ENCODE measurements at regions not wholly inside any gene's neighbourhood (a gene's known extent, or its start where the extent isn't known, plus 50 kb on each side); places are given as distances from the start of the nearest gene placed in this dataset.

GRCh38 chr6:1254326-1254725, 57.6 kb upstream of the FOXQ1 start:
- TF ChIP-seq, protein P1, sequence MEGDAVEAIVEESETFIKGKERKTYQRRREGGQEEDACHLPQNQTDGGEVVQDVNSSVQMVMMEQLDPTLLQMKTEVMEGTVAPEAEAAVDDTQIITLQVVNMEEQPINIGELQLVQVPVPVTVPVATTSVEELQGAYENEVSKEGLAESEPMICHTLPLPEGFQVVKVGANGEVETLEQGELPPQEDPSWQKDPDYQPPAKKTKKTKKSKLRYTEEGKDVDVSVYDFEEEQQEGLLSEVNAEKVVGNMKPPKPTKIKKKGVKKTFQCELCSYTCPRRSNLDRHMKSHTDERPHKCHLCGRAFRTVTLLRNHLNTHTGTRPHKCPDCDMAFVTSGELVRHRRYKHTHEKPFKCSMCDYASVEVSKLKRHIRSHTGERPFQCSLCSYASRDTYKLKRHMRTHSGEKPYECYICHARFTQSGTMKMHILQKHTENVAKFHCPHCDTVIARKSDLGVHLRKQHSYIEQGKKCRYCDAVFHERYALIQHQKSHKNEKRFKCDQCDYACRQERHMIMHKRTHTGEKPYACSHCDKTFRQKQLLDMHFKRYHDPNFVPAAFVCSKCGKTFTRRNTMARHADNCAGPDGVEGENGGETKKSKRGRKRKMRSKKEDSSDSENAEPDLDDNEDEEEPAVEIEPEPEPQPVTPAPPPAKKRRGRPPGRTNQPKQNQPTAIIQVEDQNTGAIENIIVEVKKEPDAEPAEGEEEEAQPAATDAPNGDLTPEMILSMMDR (IDR thresholded peaks at IDR 0.05): no peak
- TF ChIP-seq POLR2A (IDR thresholded peaks at IDR 0.05): no peak

Data from esophagus squamous epithelium (tissue), 4 donors.